ENCODE measurements at regions not wholly inside any gene's neighbourhood (a gene's known extent, or its start where the extent isn't known, plus 50 kb on each side); places are given as distances from the start of the nearest gene placed in this dataset.

- TF ChIP-seq, protein P1, sequence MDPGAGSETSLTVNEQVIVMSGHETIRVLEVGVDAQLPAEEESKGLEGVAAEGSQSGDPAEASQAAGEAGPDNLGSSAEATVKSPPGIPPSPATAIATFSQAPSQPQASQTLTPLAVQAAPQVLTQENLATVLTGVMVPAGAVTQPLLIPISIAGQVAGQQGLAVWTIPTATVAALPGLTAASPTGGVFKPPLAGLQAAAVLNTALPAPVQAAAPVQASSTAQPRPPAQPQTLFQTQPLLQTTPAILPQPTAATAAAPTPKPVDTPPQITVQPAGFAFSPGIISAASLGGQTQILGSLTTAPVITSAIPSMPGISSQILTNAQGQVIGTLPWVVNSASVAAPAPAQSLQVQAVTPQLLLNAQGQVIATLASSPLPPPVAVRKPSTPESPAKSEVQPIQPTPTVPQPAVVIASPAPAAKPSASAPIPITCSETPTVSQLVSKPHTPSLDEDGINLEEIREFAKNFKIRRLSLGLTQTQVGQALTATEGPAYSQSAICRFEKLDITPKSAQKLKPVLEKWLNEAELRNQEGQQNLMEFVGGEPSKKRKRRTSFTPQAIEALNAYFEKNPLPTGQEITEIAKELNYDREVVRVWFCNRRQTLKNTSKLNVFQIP (CRISPR knock-in tag; IDR thresholded peaks at IDR 0.05; ENCODE audit: borderline replicate concordance, low read depth): no peak
- TF ChIP-seq, protein P2, sequence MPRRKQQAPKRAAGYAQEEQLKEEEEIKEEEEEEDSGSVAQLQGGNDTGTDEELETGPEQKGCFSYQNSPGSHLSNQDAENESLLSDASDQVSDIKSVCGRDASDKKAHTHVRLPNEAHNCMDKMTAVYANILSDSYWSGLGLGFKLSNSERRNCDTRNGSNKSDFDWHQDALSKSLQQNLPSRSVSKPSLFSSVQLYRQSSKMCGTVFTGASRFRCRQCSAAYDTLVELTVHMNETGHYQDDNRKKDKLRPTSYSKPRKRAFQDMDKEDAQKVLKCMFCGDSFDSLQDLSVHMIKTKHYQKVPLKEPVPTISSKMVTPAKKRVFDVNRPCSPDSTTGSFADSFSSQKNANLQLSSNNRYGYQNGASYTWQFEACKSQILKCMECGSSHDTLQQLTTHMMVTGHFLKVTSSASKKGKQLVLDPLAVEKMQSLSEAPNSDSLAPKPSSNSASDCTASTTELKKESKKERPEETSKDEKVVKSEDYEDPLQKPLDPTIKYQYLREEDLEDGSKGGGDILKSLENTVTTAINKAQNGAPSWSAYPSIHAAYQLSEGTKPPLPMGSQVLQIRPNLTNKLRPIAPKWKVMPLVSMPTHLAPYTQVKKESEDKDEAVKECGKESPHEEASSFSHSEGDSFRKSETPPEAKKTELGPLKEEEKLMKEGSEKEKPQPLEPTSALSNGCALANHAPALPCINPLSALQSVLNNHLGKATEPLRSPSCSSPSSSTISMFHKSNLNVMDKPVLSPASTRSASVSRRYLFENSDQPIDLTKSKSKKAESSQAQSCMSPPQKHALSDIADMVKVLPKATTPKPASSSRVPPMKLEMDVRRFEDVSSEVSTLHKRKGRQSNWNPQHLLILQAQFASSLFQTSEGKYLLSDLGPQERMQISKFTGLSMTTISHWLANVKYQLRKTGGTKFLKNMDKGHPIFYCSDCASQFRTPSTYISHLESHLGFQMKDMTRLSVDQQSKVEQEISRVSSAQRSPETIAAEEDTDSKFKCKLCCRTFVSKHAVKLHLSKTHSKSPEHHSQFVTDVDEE (CRISPR knock-in tag; IDR thresholded peaks at IDR 0.05): no peak
- no peak for TF ChIP-seq OSR1 (CRISPR knock-in tag; IDR thresholded peaks at IDR 0.05)
- TF ChIP-seq ZNF565 (CRISPR knock-in tag; conservative IDR thresholded peaks at IDR 0.05; ENCODE audit: low read depth): no peak
- no peak for TF ChIP-seq ISL1 (CRISPR knock-in tag; IDR thresholded peaks at IDR 0.05)
- TF ChIP-seq CSDC2 (CRISPR knock-in tag; IDR thresholded peaks at IDR 0.05): no peak
- no peak for TF ChIP-seq ZNF70 (CRISPR knock-in tag; IDR thresholded peaks at IDR 0.05)
- no peak for TF ChIP-seq ZNF8 (CRISPR knock-in tag; IDR thresholded peaks at IDR 0.05)
- TF ChIP-seq ZFP30 (CRISPR knock-in tag; IDR thresholded peaks at IDR 0.05): no peak
Measured at GRCh38 chr6:74366634-74367033, 670.6 kb downstream of the CD109 start.

All from SK-N-SH treated with all-trans-retinoic acid at 6 μM for 48 hours (cell line).